ENCODE measurements at regions not wholly inside any gene's neighbourhood (a gene's known extent, or its start where the extent isn't known, plus 50 kb on each side); places are given as distances from the start of the nearest gene placed in this dataset.
"Not testable (repeated sequence)": the region's sequence is repeated elsewhere in the genome, so short reads cannot be mapped to it uniquely, and the experiment has no call there.

- DNase-seq = no peak
Observed at GRCh38 chr11:25327656-25328055, 830.8 kb downstream of the LUZP2 start.

- no peak for DNase-seq
Observed at GRCh38 chr11:25339281-25339680, 842.4 kb downstream of the LUZP2 start.

- no peak for DNase-seq
Observed at GRCh38 chr11:25349537-25349936, 852.7 kb downstream of the LUZP2 start.

- DNase-seq = no peak
Observed at GRCh38 chr11:25350899-25351803, 854.3 kb downstream of the LUZP2 start.

- DNase-seq = no peak
Observed at GRCh38 chr11:25357133-25357532, 860.3 kb downstream of the LUZP2 start.

GRCh38 chr11:25377466-25377865, 880.6 kb downstream of the LUZP2 start:
- no peak for DNase-seq

GRCh38 chr11:25396847-25397246, 900.0 kb downstream of the LUZP2 start:
- DNase-seq = no peak

GRCh38 chr11:25408146-25408545, 911.3 kb downstream of the LUZP2 start:
- DNase-seq = no peak

GRCh38 chr11:25415793-25416192, 916.1 kb upstream of the ANO3 start:
- DNase-seq = no peak

- DNase-seq = no peak
Observed at GRCh38 chr11:25423436-25424199, 908.3 kb upstream of the ANO3 start.

GRCh38 chr11:25432376-25432775, 899.6 kb upstream of the ANO3 start:
- DNase-seq = no peak

GRCh38 chr11:25435197-25435596, 896.7 kb upstream of the ANO3 start:
- no peak for DNase-seq

- DNase-seq = no peak
Observed at GRCh38 chr11:25436326-25436725, 895.6 kb upstream of the ANO3 start.

GRCh38 chr11:25441421-25441820, 890.5 kb upstream of the ANO3 start:
- no peak for DNase-seq

- no peak for DNase-seq
Observed at GRCh38 chr11:25449091-25449490, 882.8 kb upstream of the ANO3 start.

GRCh38 chr11:25453471-25453870, 878.5 kb upstream of the ANO3 start:
- no peak for DNase-seq

GRCh38 chr11:25456211-25456610, 875.7 kb upstream of the ANO3 start:
- DNase-seq = no peak

GRCh38 chr11:25483915-25484635, 847.9 kb upstream of the ANO3 start:
- DNase-seq = no peak

GRCh38 chr11:25485315-25485714, 846.6 kb upstream of the ANO3 start:
- no peak for DNase-seq

- DNase-seq = not testable (repeated sequence)
Observed at GRCh38 chr11:25486338-25486737, 845.6 kb upstream of the ANO3 start.

- not testable (repeated sequence) for DNase-seq
Observed at GRCh38 chr11:25488176-25488575, 843.8 kb upstream of the ANO3 start.

- not testable (repeated sequence) for DNase-seq
Observed at GRCh38 chr11:25501426-25501825, 830.5 kb upstream of the ANO3 start.

- DNase-seq = no peak
Observed at GRCh38 chr11:25515576-25515975, 816.4 kb upstream of the ANO3 start.
